ENCODE measurements at regions not wholly inside any gene's neighbourhood (a gene's known extent, or its start where the extent isn't known, plus 50 kb on each side); places are given as distances from the start of the nearest gene placed in this dataset.

GRCh38 chr1:218027152-218027551 lies 257.9 kb upstream of the RRP15 start:
- no peak for DNase-seq

GRCh38 chr1:218030846-218031245 lies 254.2 kb upstream of the RRP15 start:
- DNase-seq = no peak

- DNase-seq = no peak
Measured at GRCh38 chr1:218031901-218032300, 253.2 kb upstream of the RRP15 start.

- DNase-seq = no peak
Measured at GRCh38 chr1:218034468-218034867, 250.6 kb upstream of the RRP15 start.

GRCh38 chr1:218048828-218049420 lies 236.2 kb upstream of the RRP15 start:
- DNase-seq = no peak

- no peak for DNase-seq
Measured at GRCh38 chr1:218049641-218050040, 235.5 kb upstream of the RRP15 start.

GRCh38 chr1:218058730-218059129 lies 226.4 kb upstream of the RRP15 start:
- DNase-seq = no peak

GRCh38 chr1:218064426-218064825 lies 220.7 kb upstream of the RRP15 start:
- no peak for DNase-seq

GRCh38 chr1:218066332-218066731 lies 218.8 kb upstream of the RRP15 start:
- DNase-seq = no peak

- no peak for DNase-seq
Measured at GRCh38 chr1:218068241-218068640, 216.9 kb upstream of the RRP15 start.

GRCh38 chr1:218069180-218069579 lies 215.9 kb upstream of the RRP15 start:
- no peak for DNase-seq

- no peak for DNase-seq
Measured at GRCh38 chr1:218073062-218073461, 212.0 kb upstream of the RRP15 start.

- peak; percentile 53 for DNase-seq
Measured at GRCh38 chr1:218078916-218079315, 206.2 kb upstream of the RRP15 start.

- peak; percentile 53 for DNase-seq
Measured at GRCh38 chr1:218079347-218079746, 205.7 kb upstream of the RRP15 start.

GRCh38 chr1:218079820-218080219 lies 205.3 kb upstream of the RRP15 start:
- DNase-seq = no peak

- DNase-seq = no peak
Measured at GRCh38 chr1:218080863-218081262, 204.2 kb upstream of the RRP15 start.

- DNase-seq = no peak
Measured at GRCh38 chr1:218081358-218081757, 203.7 kb upstream of the RRP15 start.

- no peak for DNase-seq
Measured at GRCh38 chr1:218090459-218090858, 194.6 kb upstream of the RRP15 start.

GRCh38 chr1:218101409-218101808 lies 183.7 kb upstream of the RRP15 start:
- DNase-seq = no peak

GRCh38 chr1:218108034-218108433 lies 177.1 kb upstream of the RRP15 start:
- no peak for DNase-seq

GRCh38 chr1:218112862-218113261 lies 172.2 kb upstream of the RRP15 start:
- no peak for DNase-seq

GRCh38 chr1:218123968-218124367 lies 161.1 kb upstream of the RRP15 start:
- no peak for DNase-seq

- no peak for DNase-seq
Measured at GRCh38 chr1:218135371-218135770, 149.7 kb upstream of the RRP15 start.

- DNase-seq = no peak
Measured at GRCh38 chr1:218139761-218140160, 145.3 kb upstream of the RRP15 start.

GRCh38 chr1:218156595-218156994 lies 128.5 kb upstream of the RRP15 start:
- peak; percentile 22 for DNase-seq

- no peak for DNase-seq
Measured at GRCh38 chr1:218163371-218163770, 121.7 kb upstream of the RRP15 start.

Data from NCI-H748 treated with DMSO at 0.1 percent for 48 hours (cell line).